BLaER1 (cell line): ENCODE measurements at regions not wholly inside any gene's neighbourhood (a gene's known extent, or its start where the extent isn't known, plus 50 kb on each side); places are given as distances from the start of the nearest gene placed in this dataset.

Source experiments
- H3K27ac ChIP-seq: shearing (Covaris generic); formaldehyde crosslinking; 2 replicates; pipeline ENCODE4 v1.8.1; 2022
- H3K27me3 ChIP-seq: shearing (Covaris generic); formaldehyde crosslinking; 2 replicates; pipeline ENCODE4 v1.8.1; 2022
- H3K36me3 ChIP-seq: shearing (Covaris generic); formaldehyde crosslinking; 2 replicates; pipeline ENCODE4 v1.8.1; 2022
- H3K4me1 ChIP-seq: shearing (Covaris generic); formaldehyde crosslinking; 2 replicates; pipeline ENCODE4 v1.8.1; 2022
- H3K4me2 ChIP-seq: shearing (Covaris generic); formaldehyde crosslinking; 2 replicates; pipeline ENCODE4 v1.8.1; 2022
- H3K4me3 ChIP-seq: shearing (Covaris generic); formaldehyde crosslinking; 2 replicates; pipeline ENCODE4 v1.8.1; 2022
- H3K9ac ChIP-seq: shearing (Covaris generic); formaldehyde crosslinking; 2 replicates; pipeline ENCODE4 v1.8.1; 2022
- H3K9me3 ChIP-seq: shearing (Covaris generic); formaldehyde crosslinking; 2 replicates; pipeline ENCODE4 v1.8.1; 2022
- H4K20me1 ChIP-seq: shearing (Covaris generic); formaldehyde crosslinking; 2 replicates; pipeline ENCODE4 v1.8.1; 2022
- Cebpa-rat ChIP-seq: shearing (Covaris generic); IDR thresholded peaks from 2 replicates; pipeline ENCODE4 v1.8.1; 2022

- no peak for TF ChIP-seq Cebpa-rat
- peaks cover 8% of the 10 kb centered on the region; the same call in 1 of the 2 replicates for H3K27me3 ChIP-seq
- H3K4me3 ChIP-seq: no peak overlapping the region
- peak overlapping the region; percentile 26; the same call in 1 of the 2 replicates for H3K4me2 ChIP-seq
- H3K4me1 ChIP-seq: peaks cover 16% of the 10 kb centered on the region
- H4K20me1 ChIP-seq: no peaks in the 10 kb centered on the region; the same call in 1 of the 2 replicates
- H3K36me3 ChIP-seq: no peaks in the 10 kb centered on the region
- no peaks in the 10 kb centered on the region for H3K9me3 ChIP-seq
- no peak overlapping the region for H3K9ac ChIP-seq
- H3K27ac ChIP-seq: no peak overlapping the region
Measured at GRCh38 chr20:62569615-62570014, 72.7 kb upstream of the SLCO4A1 start.

- Histone ChIP-seq H3K9me3 (no peaks in the 10 kb centered on the region), H3K4me2 (no peak overlapping the region), H3K9ac (no peak overlapping the region), H3K27me3 (peaks cover 12% of the 10 kb centered on the region; the same call in 1 of the 2 replicates), H3K4me3 (no peak overlapping the region), H3K27ac (no peak overlapping the region), H4K20me1 (no peaks in the 10 kb centered on the region; the same call in 1 of the 2 replicates), H3K4me1 (peaks cover 16% of the 10 kb centered on the region), H3K36me3 (no peaks in the 10 kb centered on the region)
- TF ChIP-seq Cebpa-rat: no peak
Measured at GRCh38 chr20:62570403-62570802, 71.9 kb upstream of the SLCO4A1 start.

GRCh38 chr20:62570897-62571668, 71.2 kb upstream of the SLCO4A1 start:
- no peaks in the 10 kb centered on the region for H3K9me3 ChIP-seq
- no peak for TF ChIP-seq Cebpa-rat
- peaks cover 16% of the 10 kb centered on the region for H3K27me3 ChIP-seq
- no peaks in the 10 kb centered on the region for H3K36me3 ChIP-seq
- no peak overlapping the region for H3K4me3 ChIP-seq
- H3K4me1 ChIP-seq: peaks cover 16% of the 10 kb centered on the region
- H4K20me1 ChIP-seq: peaks cover 5% of the 10 kb centered on the region; the same call in 1 of the 2 replicates
- H3K4me2 ChIP-seq: no peak overlapping the region
- no peak overlapping the region for H3K27ac ChIP-seq
- H3K9ac ChIP-seq: no peak overlapping the region

GRCh38 chr20:62571669-62572344, 70.5 kb upstream of the SLCO4A1 start:
- Histone ChIP-seq H3K9ac (no peak overlapping the region), H3K9me3 (no peaks in the 10 kb centered on the region), H3K27ac (no peak overlapping the region), H4K20me1 (peaks cover 11% of the 10 kb centered on the region; the same call in 1 of the 2 replicates), H3K4me1 (peaks cover 16% of the 10 kb centered on the region), H3K36me3 (no peaks in the 10 kb centered on the region), H3K4me3 (no peak overlapping the region), H3K4me2 (peak overlapping the region; percentile 21), H3K27me3 (peaks cover 18% of the 10 kb centered on the region)
- no peak for TF ChIP-seq Cebpa-rat

GRCh38 chr20:62572980-62573379, 69.3 kb upstream of the SLCO4A1 start:
- Histone ChIP-seq H3K4me2 (no peak overlapping the region), H4K20me1 (peaks cover 18% of the 10 kb centered on the region; the same call in 1 of the 2 replicates), H3K4me3 (no peak overlapping the region), H3K9ac (no peak overlapping the region), H3K27me3 (peaks cover 30% of the 10 kb centered on the region), H3K36me3 (no peaks in the 10 kb centered on the region), H3K9me3 (no peaks in the 10 kb centered on the region), H3K4me1 (peaks cover 17% of the 10 kb centered on the region), H3K27ac (no peak overlapping the region)
- no peak for TF ChIP-seq Cebpa-rat

- no peaks in the 10 kb centered on the region for H3K9me3 ChIP-seq
- no peak overlapping the region for H3K9ac ChIP-seq
- H3K27me3 ChIP-seq: peaks cover 38% of the 10 kb centered on the region
- TF ChIP-seq Cebpa-rat: no peak
- no peak overlapping the region for H3K27ac ChIP-seq
- H3K4me2 ChIP-seq: no peak overlapping the region
- no peaks in the 10 kb centered on the region for H3K36me3 ChIP-seq
- H3K4me3 ChIP-seq: no peak overlapping the region
- peaks cover 22% of the 10 kb centered on the region; the same call in 1 of the 2 replicates for H4K20me1 ChIP-seq
- H3K4me1 ChIP-seq: peaks cover 23% of the 10 kb centered on the region
Measured at GRCh38 chr20:62573817-62574216, 68.5 kb upstream of the SLCO4A1 start.

GRCh38 chr20:62574230-62574993, 67.9 kb upstream of the SLCO4A1 start:
- peaks cover 44% of the 10 kb centered on the region for H3K27me3 ChIP-seq

GRCh38 chr20:62575976-62576722, 66.2 kb upstream of the SLCO4A1 start:
- no peaks in the 10 kb centered on the region for H3K9me3 ChIP-seq
- peaks cover 62% of the 10 kb centered on the region for H3K27me3 ChIP-seq
- H3K4me3 ChIP-seq: no peak overlapping the region
- H3K9ac ChIP-seq: no peak overlapping the region
- H3K4me2 ChIP-seq: no peak overlapping the region
- TF ChIP-seq Cebpa-rat: no peak
- H3K27ac ChIP-seq: no peak overlapping the region
- H3K36me3 ChIP-seq: no peaks in the 10 kb centered on the region
- H3K4me1 ChIP-seq: peaks cover 16% of the 10 kb centered on the region
- H4K20me1 ChIP-seq: peaks cover 34% of the 10 kb centered on the region; the same call in 1 of the 2 replicates

More at GRCh38 chr20:62574230-62574993, 67.9 kb upstream of the SLCO4A1 start:
- no peak for TF ChIP-seq Cebpa-rat
- H3K36me3 ChIP-seq: no peaks in the 10 kb centered on the region
- H3K4me2 ChIP-seq: no peak overlapping the region
- H4K20me1 ChIP-seq: peaks cover 22% of the 10 kb centered on the region; the same call in 1 of the 2 replicates
- H3K9ac ChIP-seq: no peak overlapping the region
- H3K4me3 ChIP-seq: no peak overlapping the region
- no peak overlapping the region for H3K27ac ChIP-seq
- peaks cover 22% of the 10 kb centered on the region for H3K4me1 ChIP-seq
- no peaks in the 10 kb centered on the region for H3K9me3 ChIP-seq

GRCh38 chr20:62576815-62577489, 65.4 kb upstream of the SLCO4A1 start:
- Histone ChIP-seq H3K9me3 (no peaks in the 10 kb centered on the region), H3K36me3 (no peaks in the 10 kb centered on the region), H3K4me3 (no peak overlapping the region), H3K27me3 (peaks cover 68% of the 10 kb centered on the region), H3K27ac (no peak overlapping the region), H3K9ac (no peak overlapping the region), H4K20me1 (peaks cover 34% of the 10 kb centered on the region; the same call in 1 of the 2 replicates), H3K4me1 (peaks cover 14% of the 10 kb centered on the region), H3K4me2 (no peak overlapping the region)
- TF ChIP-seq Cebpa-rat: no peak
